ENCODE measurements at regions not wholly inside any gene's neighbourhood (a gene's known extent, or its start where the extent isn't known, plus 50 kb on each side); places are given as distances from the start of the nearest gene placed in this dataset.

GRCh38 chr5:117295941-117296340, 721.3 kb upstream of the SEMA6A start:
- Histone ChIP-seq H3K27me3 (no peaks in the 10 kb centered on the region), H3K27ac (no peak overlapping the region), H3K4me3 (replicated peaks in 1 of 3) (no peak overlapping the region), H3K36me3 (no peaks in the 10 kb centered on the region), H3K4me1 (no peaks in the 10 kb centered on the region), H3K9me3 (no peaks in the 10 kb centered on the region)
- intact Hi-C loops (cut with DNase I), result no loop called here
- no peak for TF ChIP-seq POLR2A (IDR thresholded peaks at IDR 0.05)
- TF ChIP-seq, protein P1, sequence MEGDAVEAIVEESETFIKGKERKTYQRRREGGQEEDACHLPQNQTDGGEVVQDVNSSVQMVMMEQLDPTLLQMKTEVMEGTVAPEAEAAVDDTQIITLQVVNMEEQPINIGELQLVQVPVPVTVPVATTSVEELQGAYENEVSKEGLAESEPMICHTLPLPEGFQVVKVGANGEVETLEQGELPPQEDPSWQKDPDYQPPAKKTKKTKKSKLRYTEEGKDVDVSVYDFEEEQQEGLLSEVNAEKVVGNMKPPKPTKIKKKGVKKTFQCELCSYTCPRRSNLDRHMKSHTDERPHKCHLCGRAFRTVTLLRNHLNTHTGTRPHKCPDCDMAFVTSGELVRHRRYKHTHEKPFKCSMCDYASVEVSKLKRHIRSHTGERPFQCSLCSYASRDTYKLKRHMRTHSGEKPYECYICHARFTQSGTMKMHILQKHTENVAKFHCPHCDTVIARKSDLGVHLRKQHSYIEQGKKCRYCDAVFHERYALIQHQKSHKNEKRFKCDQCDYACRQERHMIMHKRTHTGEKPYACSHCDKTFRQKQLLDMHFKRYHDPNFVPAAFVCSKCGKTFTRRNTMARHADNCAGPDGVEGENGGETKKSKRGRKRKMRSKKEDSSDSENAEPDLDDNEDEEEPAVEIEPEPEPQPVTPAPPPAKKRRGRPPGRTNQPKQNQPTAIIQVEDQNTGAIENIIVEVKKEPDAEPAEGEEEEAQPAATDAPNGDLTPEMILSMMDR (IDR thresholded peaks at IDR 0.05), result no peak
- WGBS, 2 donors, result 91 to 96% methylated on average over 1 of the region's 1 CpG
- DNase-seq, result no peak

- H3K9me3 ChIP-seq, result no peaks in the 10 kb centered on the region
- H3K36me3 ChIP-seq, result no peaks in the 10 kb centered on the region
- no peak overlapping the region for H3K27ac ChIP-seq
- no peak overlapping the region for H3K4me3 ChIP-seq (replicated peaks in 1 of 3)
- 75 to 88% methylated on average over 1 of the region's 1 CpG for WGBS, 2 donors
- intact Hi-C loops (cut with DNase I), result no loop called here
- DNase-seq, result no peak
- no peaks in the 10 kb centered on the region for H3K27me3 ChIP-seq
- no peaks in the 10 kb centered on the region for H3K4me1 ChIP-seq
- no peak for TF ChIP-seq POLR2A (IDR thresholded peaks at IDR 0.05)
- TF ChIP-seq, protein P1 (IDR thresholded peaks at IDR 0.05), result no peak
Observed at GRCh38 chr5:117286813-117287212, 712.2 kb upstream of the SEMA6A start.

- Histone ChIP-seq H3K4me3 (replicated peaks in 1 of 3) (no peak overlapping the region), H3K27me3 (no peaks in the 10 kb centered on the region), H3K27ac (no peak overlapping the region), H3K36me3 (no peaks in the 10 kb centered on the region), H3K9me3 (no peaks in the 10 kb centered on the region), H3K4me1 (no peaks in the 10 kb centered on the region)
- intact Hi-C loops (cut with DNase I), result no loop called here
- TF ChIP-seq POLR2A (IDR thresholded peaks at IDR 0.05), result no peak
- TF ChIP-seq, protein P1 (IDR thresholded peaks at IDR 0.05), result no peak
- 79 to 80% methylated on average over 2 of the region's 2 CpGs for WGBS, 2 donors
- DNase-seq, result no peak
Observed at GRCh38 chr5:117271656-117272055, 697.0 kb upstream of the SEMA6A start.

GRCh38 chr5:117266280-117266679, 691.7 kb upstream of the SEMA6A start:
- H3K36me3 ChIP-seq, result no peaks in the 10 kb centered on the region
- DNase-seq, result no peak
- no peaks in the 10 kb centered on the region for H3K27me3 ChIP-seq
- intact Hi-C loops (cut with DNase I), result no loop called here
- H3K27ac ChIP-seq, result no peak overlapping the region
- no peaks in the 10 kb centered on the region for H3K4me1 ChIP-seq
- TF ChIP-seq POLR2A (IDR thresholded peaks at IDR 0.05), result no peak
- TF ChIP-seq, protein P1 (IDR thresholded peaks at IDR 0.05), result no peak
- H3K9me3 ChIP-seq, result no peaks in the 10 kb centered on the region
- H3K4me3 ChIP-seq (replicated peaks in 1 of 3), result no peak overlapping the region

GRCh38 chr5:117263231-117263630, 688.6 kb upstream of the SEMA6A start:
- DNase-seq, result no peak
- intact Hi-C loops (cut with DNase I), result no loop called here
- H3K27me3 ChIP-seq, result no peaks in the 10 kb centered on the region
- H3K9me3 ChIP-seq, result no peaks in the 10 kb centered on the region
- H3K27ac ChIP-seq, result no peak overlapping the region
- TF ChIP-seq, protein P1 (IDR thresholded peaks at IDR 0.05), result no peak
- no peak for TF ChIP-seq POLR2A (IDR thresholded peaks at IDR 0.05)
- no peaks in the 10 kb centered on the region for H3K36me3 ChIP-seq
- H3K4me3 ChIP-seq (replicated peaks in 1 of 3), result no peak overlapping the region
- WGBS, 2 donors, result 68 to 72% methylated on average over 1 of the region's 1 CpG
- no peaks in the 10 kb centered on the region for H3K4me1 ChIP-seq

All from thyroid gland (tissue), 4 donors.